HepG2 (cell line): ENCODE measurements at regions not wholly inside any gene's neighbourhood (a gene's known extent, or its start where the extent isn't known, plus 50 kb on each side); places are given as distances from the start of the nearest gene placed in this dataset.

Source experiments
- ATAC-seq: fragments of 200-7000 bp; cut with Tn5 transposase; 3 replicates; pipeline ENCODE4 v1.9.1; 2020; ENCODE audit warnings: mild to moderate bottlenecking, moderate library complexity
- BruUV-seq: library from RNA; stranded (reverse); fragments of 400-500 nt; replicated peaks from 2 replicates; lab custom pipeline; 2021; lab: Mats Ljungman, UMichigan
- CTCF ChIA-PET: fragments of 300-600 bp; formaldehyde crosslinking; extraction: SDS; loops from one replicate; lab custom pipeline; 2021; ENCODE audit warnings: low total read pairs, inconsistent platforms, low intra/inter-chr PET ratio; lab: Yijun Ruan, JAX
- POLR2A ChIA-PET: fragments of 350-600 bp; sonication (Branson Sonifier 250); formaldehyde crosslinking; loops from one replicate; lab custom pipeline; 2020; ENCODE audit warnings: antibody characterized with exemption, inconsistent platforms; lab: Yijun Ruan, JAX
- DNase-seq: peaks from one replicate; pipeline ENCODE4 v3.0.0-alpha.2; 2015; ENCODE audit warnings: low spot score
- FAIRE-seq: peaks from 3 replicates; lab custom pipeline; 2011; peaks lifted over from hg19 to GRCh38; lab: Jason Lieb, UNC
- H2AFZ ChIP-seq: one replicate; pipeline ENCODE4 v1.6.1; 2011; ENCODE audit warnings: low read length, inconsistent platforms
- H3K27ac ChIP-seq: fragments of 300-600 bp; 3 replicates; pipeline ENCODE4 v1.8.0; 2011; ENCODE audit warnings: mixed run types, mild to moderate bottlenecking, mixed read lengths, low read length, inconsistent platforms; ENCODE audit not compliant: insufficient read depth; ENCODE audit errors: extremely low read length
- H3K27me3 ChIP-seq, 2 experiments: fragments of 200-600 bp in 1 of 2; 2 replicates in 1 of 2; 3 replicates in 1 of 2; pipeline versions ENCODE4 v1.6.0 to v1.8.0; 2011; ENCODE audit warnings: low read length in 2 of 2, mild to moderate bottlenecking in 2 of 2, moderate library complexity in 2 of 2, inconsistent platforms in 1 of 2; ENCODE audit not compliant: insufficient read depth in 2 of 2, control insufficient read depth in 1 of 2
- H3K36me3 ChIP-seq, 2 experiments: fragments of 200-600 bp in 1 of 2; replicated peaks in 1 of 2; 2 replicates in 1 of 2; 3 replicates in 1 of 2; pipeline versions ENCODE4 v1.5.1 to v1.8.0; 2011; ENCODE audit warnings: low read length in 2 of 2, inconsistent platforms in 1 of 2; ENCODE audit not compliant: insufficient read depth in 2 of 2, control insufficient read depth in 1 of 2
- H3K4me1 ChIP-seq: 2 replicates; pipeline ENCODE4 v1.5.1; 2012; ENCODE audit warnings: low read length, inconsistent platforms; ENCODE audit not compliant: insufficient read depth
- H3K4me2 ChIP-seq: 2 replicates; pipeline ENCODE4 v1.6.0; 2011; ENCODE audit warnings: low read depth, low read length, inconsistent platforms
- H3K4me3 ChIP-seq, 3 experiments: fragments of 200-600 bp in 1 of 3; sonication (generic), shearing (Covaris generic) in 1 of 3; replicated peaks in 1 of 3; 2 replicates each; pipeline ENCODE4 v1.5.1; 2011 to 2016; ENCODE audit warnings: low read length in 3 of 3, inconsistent platforms in 2 of 3, low read depth in 2 of 3, mild to moderate bottlenecking in 2 of 3, control low read depth in 1 of 3, mixed read lengths in 1 of 3; ENCODE audit not compliant: insufficient read depth in 1 of 3
- H3K79me2 ChIP-seq: one replicate; pipeline ENCODE4 v1.6.1; 2011; ENCODE audit warnings: low read length, inconsistent platforms; ENCODE audit not compliant: insufficient read depth
- H3K9ac ChIP-seq: 2 replicates; pipeline ENCODE4 v1.6.0; 2011; ENCODE audit warnings: mild to moderate bottlenecking, low read depth, low read length, inconsistent platforms; ENCODE audit not compliant: insufficient read depth
- H3K9me3 ChIP-seq: 2 replicates; pipeline ENCODE4 v1.5.1; 2012; ENCODE audit warnings: mild to moderate bottlenecking, low read length
- H4K20me1 ChIP-seq: 2 replicates; pipeline ENCODE4 v1.6.0; 2011; ENCODE audit warnings: inconsistent platforms, mild to moderate bottlenecking, low read length, moderate library complexity; ENCODE audit not compliant: insufficient read depth
- BRF2 ChIP-seq: sonication (generic); formaldehyde crosslinking; IDR thresholded peaks from 2 replicates; pipeline ENCODE4 v1.8.1; 2022; ENCODE audit warnings: mild to moderate bottlenecking, missing genetic modification reagents
- DR1 ChIP-seq: sonication (generic); formaldehyde crosslinking; IDR thresholded peaks from 2 replicates; pipeline ENCODE4 v1.8.0; 2021; ENCODE audit warnings: mild to moderate bottlenecking, missing genetic modification reagents, inconsistent platforms
- MLLT10 ChIP-seq: sonication (generic); formaldehyde crosslinking; IDR thresholded peaks from 2 replicates; pipeline ENCODE4 v1.4.0; 2020; ENCODE audit warnings: missing genetic modification reagents
- PBX3 ChIP-seq: sonication (generic); formaldehyde crosslinking; IDR thresholded peaks from 2 replicates; pipeline ENCODE4 v1.8.1; 2023; ENCODE audit warnings: missing genetic modification reagents, inconsistent platforms, borderline replicate concordance
- PHF20 ChIP-seq: sonication (generic); formaldehyde crosslinking; IDR thresholded peaks from 2 replicates; pipeline ENCODE4 v1.5.0; 2020; ENCODE audit warnings: mild to moderate bottlenecking, missing genetic modification reagents
- SOX6 ChIP-seq, 2 experiments: fragments of 450-650 bp in 1 of 2; sonication (generic) in 1 of 2; formaldehyde crosslinking in 1 of 2; IDR thresholded peaks; 2 replicates each; pipeline versions ENCODE4 v1.4.0 to v1.6.1; 2017 to 2020; ENCODE audit warnings: antibody characterized with exemption in 1 of 2, mild to moderate bottlenecking in 1 of 2, missing genetic modification reagents in 1 of 2
- SPEN ChIP-seq: sonication (generic); formaldehyde crosslinking; IDR thresholded peaks from 2 replicates; pipeline ENCODE4 v1.5.1; 2020; ENCODE audit warnings: low read depth, mild to moderate bottlenecking, missing genetic modification reagents
- XBP1 ChIP-seq: sonication (generic); formaldehyde crosslinking; IDR thresholded peaks from 2 replicates; pipeline ENCODE4 v1.5.0; 2020; ENCODE audit warnings: missing genetic modification reagents
- ZBTB44 ChIP-seq: sonication (generic); formaldehyde crosslinking; IDR thresholded peaks from 2 replicates; pipeline ENCODE4 v1.4.0; 2020; ENCODE audit warnings: missing genetic modification reagents
- ZNF33A ChIP-seq: sonication (generic); formaldehyde crosslinking; IDR thresholded peaks from 2 replicates; pipeline ENCODE4 v1.5.1; 2020; ENCODE audit warnings: missing genetic modification reagents, mild to moderate bottlenecking, moderate library complexity, borderline replicate concordance
- ZNF570 ChIP-seq: sonication (generic); formaldehyde crosslinking; IDR thresholded peaks from 2 replicates; pipeline ENCODE4 v1.4.0; 2020; ENCODE audit warnings: mild to moderate bottlenecking, missing genetic modification reagents, borderline replicate concordance
- ZNF597 ChIP-seq: sonication (generic); formaldehyde crosslinking; IDR thresholded peaks from 2 replicates; pipeline ENCODE4 v1.5.0; 2020; ENCODE audit warnings: missing genetic modification reagents
- ZNF616 ChIP-seq: sonication (generic); formaldehyde crosslinking; IDR thresholded peaks from 2 replicates; pipeline ENCODE4 v1.5.0; 2020; ENCODE audit warnings: low read depth, mild to moderate bottlenecking, missing genetic modification reagents
- ZNF652 ChIP-seq: IDR thresholded peaks from 2 replicates; pipeline ENCODE4 v1.6.1; 2016; ENCODE audit warnings: low read depth, borderline replicate concordance
- ZNF816 ChIP-seq: sonication (generic); formaldehyde crosslinking; IDR thresholded peaks from 2 replicates; pipeline ENCODE4 v1.8.0; 2022; ENCODE audit warnings: missing genetic modification reagents, mild to moderate bottlenecking, borderline replicate concordance
- ZNF83 ChIP-seq: sonication (generic); formaldehyde crosslinking; IDR thresholded peaks from 2 replicates; pipeline ENCODE4 v1.4.0; 2020; ENCODE audit warnings: missing genetic modification reagents, mild to moderate bottlenecking, borderline replicate concordance
- WGBS: methylation state at CpG from one replicate; pipeline ENCODE4 v1.1.6; 2017; ENCODE audit warnings: low lambda C conversion rate; 5-methylcytosine and 5-hydroxymethylcytosine counted together
- in situ Hi-C: cut with HindIII; loops from 2 replicates; pipeline ENCODE4 v1.10.0; 2017; ENCODE audit warnings: low pct_unique_long_range_greater_than_20kb; ENCODE audit not compliant: extremely low pct_ligation_motif_present
- intact Hi-C: fragments of 100-400 bp; cut with micrococcal nuclease; formaldehyde crosslinking; loops from one replicate; pipeline ENCODE4 v1.10.0; 2022; ENCODE audit not compliant: unreplicated experiment

GRCh38 chr13:18993884-18994660 is 187.6 kb downstream of the TUBA3C start:
- Histone ChIP-seq H3K79me2 (no peaks in the 10 kb centered on the region), H3K9ac (no peak overlapping the region), H4K20me1 (no peaks in the 10 kb centered on the region), H3K27ac (no peak overlapping the region), H3K4me2 (no peak overlapping the region), H3K4me3 (no peak overlapping the region), H3K9me3 (peaks cover 98% of the 10 kb centered on the region), H3K27me3 (no peaks in the 10 kb centered on the region), H3K4me1 (no peaks in the 10 kb centered on the region), H2AFZ (no peak overlapping the region), H3K36me3 (no peaks in the 10 kb centered on the region)
- BruUV-seq, result no TSS peak
- CTCF ChIA-PET, result no interaction called here
- intact Hi-C loops (no loop called here), in situ Hi-C loops (no loop called here)
- ATAC-seq (no peak), FAIRE-seq (no peak), DNase-seq (no peak)
- WGBS, result 0% methylated on average over 2 of the region's 2 CpGs
- POLR2A ChIA-PET, result no interaction called here
- no peak for TF ChIP-seq ZNF616
- no peak for TF ChIP-seq XBP1 (CRISPR knock-in tag)
- TF ChIP-seq ZNF33A (CRISPR knock-in tag), result no peak
- no peak for TF ChIP-seq ZNF597
- no peak for TF ChIP-seq SPEN (CRISPR knock-in tag)
- no peak for TF ChIP-seq MLLT10
- no peak for TF ChIP-seq ZNF83 (CRISPR knock-in tag)
- no peak for TF ChIP-seq ZBTB44 (CRISPR knock-in tag)
- no peak for TF ChIP-seq PBX3 (CRISPR knock-in tag)
- TF ChIP-seq BRF2 (CRISPR knock-in tag), result no peak
- TF ChIP-seq ZNF816 (CRISPR knock-in tag), result no peak
- TF ChIP-seq ZNF570, result no peak
- no peak for TF ChIP-seq ZNF652 (CRISPR knock-in tag)
- no peak for TF ChIP-seq DR1 (CRISPR knock-in tag)
- TF ChIP-seq PHF20, result no peak
- no peak for TF ChIP-seq SOX6 (IDR thresholded peaks at IDR 0.05)
- no peak for TF ChIP-seq SOX6 (CRISPR knock-in tag; IDR thresholded peaks at IDR 0.05)
